ENCODE measurements at regions not wholly inside any gene's neighbourhood (a gene's known extent, or its start where the extent isn't known, plus 50 kb on each side); places are given as distances from the start of the nearest gene placed in this dataset.

DNA sequence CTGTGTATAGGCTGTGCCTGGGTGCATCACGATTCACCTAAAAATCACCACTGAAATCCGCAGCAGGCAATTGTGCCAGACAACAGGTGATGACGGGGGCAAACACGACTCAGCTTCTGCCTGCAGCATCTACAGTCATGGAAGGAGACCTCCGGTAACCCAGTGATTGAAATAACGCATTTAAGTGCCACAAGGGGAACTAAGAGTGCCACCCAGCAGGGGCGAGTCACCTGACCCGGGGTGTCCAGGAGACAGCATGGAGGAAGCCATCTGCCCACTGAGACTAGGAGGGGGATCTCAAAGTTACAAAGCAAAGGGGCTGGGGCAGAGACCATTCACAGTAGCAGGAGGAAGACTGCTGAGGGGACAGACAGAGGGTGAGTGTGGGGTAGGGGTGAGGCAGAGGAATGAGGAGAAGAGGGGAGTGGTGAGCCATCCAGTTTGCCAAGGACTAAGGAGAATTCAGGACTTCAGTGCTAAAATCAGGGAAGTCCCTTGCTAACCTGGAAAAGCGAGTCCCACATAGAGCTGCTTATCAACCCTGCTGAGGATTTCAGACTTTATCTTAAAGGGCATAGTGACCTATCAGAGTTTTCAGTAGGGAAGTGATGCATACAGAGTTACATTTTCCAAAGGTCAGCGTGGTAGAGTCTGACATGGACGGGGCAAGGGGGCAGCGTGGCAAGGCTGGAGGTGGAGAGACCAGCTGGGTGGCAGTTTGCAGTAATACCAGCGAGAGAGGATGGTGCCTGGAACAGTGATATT is 256.7 kb upstream of the HES1 start:
- H3K4me1 ChIP-seq (ENCODE audit: control insufficient read depth in 5 of 5, insufficient read depth in 5 of 5, low read length in 5 of 5) = peaks cover 0 to 2% (median 0%) of the 10 kb centered on the region in 5 donors
- no peaks in the 10 kb centered on the region for H3K9me3 ChIP-seq (ENCODE audit: control insufficient read depth in 5 of 5, low read length in 5 of 5)
- H3K36me3 ChIP-seq (ENCODE audit: control insufficient read depth in 5 of 5, insufficient read depth in 5 of 5, low read length in 5 of 5) = no peaks in the 10 kb centered on the region
- no peak overlapping the region for H3K9ac ChIP-seq (ENCODE audit: low read length in 5 of 5)
- peaks cover 0 to 3% (median 0%) of the 10 kb centered on the region in 5 donors for H3K27me3 ChIP-seq (ENCODE audit: control insufficient read depth in 5 of 5, insufficient read depth in 4 of 5, low read length in 5 of 5)
- no peak overlapping the region for H3K4me3 ChIP-seq (ENCODE audit: low read depth in 1 of 5, low read length in 5 of 5)
- no peak overlapping the region for H3K27ac ChIP-seq (ENCODE audit: low read depth, low read length)

DNA sequence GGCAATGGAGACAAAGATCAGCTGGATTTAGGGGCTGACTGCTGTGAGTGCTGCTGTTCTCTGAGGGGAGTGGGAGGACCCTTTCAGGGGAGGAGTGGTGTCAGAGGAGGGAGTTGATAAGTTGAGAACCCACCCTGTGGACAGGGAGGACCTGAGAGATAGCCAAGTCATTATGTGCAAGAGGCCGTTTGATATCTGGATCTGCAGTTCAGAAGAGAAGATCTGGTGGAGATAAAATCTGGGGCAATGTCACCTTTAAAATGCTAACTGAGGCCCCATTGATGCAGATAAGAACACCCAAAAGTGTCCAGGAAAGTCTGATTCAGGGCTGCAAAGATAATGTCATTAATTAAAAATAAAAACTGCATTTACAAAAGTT is 256.1 kb upstream of the HES1 start:
- Histone ChIP-seq H3K27ac (ENCODE audit: low read depth, low read length) (no peak overlapping the region), H3K27me3 (ENCODE audit: control insufficient read depth in 5 of 5, insufficient read depth in 4 of 5, low read length in 5 of 5) (peaks cover 0 to 3% (median 0%) of the 10 kb centered on the region in 5 donors), H3K36me3 (ENCODE audit: control insufficient read depth in 5 of 5, insufficient read depth in 5 of 5, low read length in 5 of 5) (no peaks in the 10 kb centered on the region), H3K4me3 (ENCODE audit: low read depth in 1 of 5, low read length in 5 of 5) (no peak overlapping the region), H3K9ac (ENCODE audit: low read length in 5 of 5) (no peak overlapping the region), H3K4me1 (ENCODE audit: control insufficient read depth in 5 of 5, insufficient read depth in 5 of 5, low read length in 5 of 5) (peaks cover 0 to 2% (median 0%) of the 10 kb centered on the region in 5 donors), H3K9me3 (ENCODE audit: control insufficient read depth in 5 of 5, low read length in 5 of 5) (no peaks in the 10 kb centered on the region)

DNA sequence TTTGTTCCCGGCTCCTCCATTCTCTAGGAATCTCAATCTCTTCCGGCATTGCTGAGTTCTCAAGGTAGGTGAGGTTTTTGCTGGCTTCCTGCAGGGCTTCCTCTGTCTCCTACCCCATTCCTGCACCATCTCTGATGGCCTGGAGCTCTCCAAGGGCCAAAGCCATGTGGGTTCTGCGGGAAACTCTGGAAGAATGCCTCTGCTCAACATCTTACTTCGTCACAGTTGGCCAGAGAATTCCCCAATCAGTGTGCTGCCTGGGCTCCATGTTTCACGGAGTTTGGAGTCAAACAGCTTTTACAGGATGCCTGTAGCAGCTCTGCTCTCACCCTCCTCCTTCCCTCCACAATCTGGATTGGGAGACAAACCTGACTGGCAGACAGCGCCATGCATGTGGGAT is 253.9 kb upstream of the HES1 start:
- Histone ChIP-seq H3K36me3 (ENCODE audit: control insufficient read depth in 5 of 5, insufficient read depth in 5 of 5, low read length in 5 of 5) (no peaks in the 10 kb centered on the region), H3K27ac (ENCODE audit: low read depth, low read length) (no peak overlapping the region), H3K4me3 (ENCODE audit: low read depth in 1 of 5, low read length in 5 of 5) (no peak overlapping the region), H3K9ac (ENCODE audit: low read length in 5 of 5) (no peak overlapping the region), H3K9me3 (ENCODE audit: control insufficient read depth in 5 of 5, low read length in 5 of 5) (no peaks in the 10 kb centered on the region), H3K4me1 (ENCODE audit: control insufficient read depth in 5 of 5, insufficient read depth in 5 of 5, low read length in 5 of 5) (no peaks in the 10 kb centered on the region), H3K27me3 (ENCODE audit: control insufficient read depth in 5 of 5, insufficient read depth in 4 of 5, low read length in 5 of 5) (no peaks in the 10 kb centered on the region)

DNA sequence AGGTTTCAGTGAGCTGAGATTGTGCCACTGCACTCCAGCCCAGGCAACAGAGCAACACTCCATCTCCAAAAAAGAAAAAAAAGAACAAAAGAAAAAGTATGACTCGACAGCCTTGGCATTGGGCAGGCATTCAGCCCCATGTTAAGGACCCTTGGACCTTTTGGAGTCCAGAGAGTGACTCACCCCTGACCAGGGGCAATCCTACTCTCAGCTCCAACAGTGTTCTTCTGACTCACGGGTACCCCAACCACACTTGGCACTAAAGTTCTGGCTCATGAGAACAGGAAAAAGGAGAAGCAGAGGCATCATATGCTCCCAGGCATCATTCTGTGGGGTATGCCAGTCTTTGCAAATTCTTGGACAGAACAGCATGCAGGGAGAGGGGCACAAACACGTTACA is 252.4 kb upstream of the HES1 start:
- H3K4me3 ChIP-seq (ENCODE audit: low read depth in 1 of 5, low read length in 5 of 5) = no peak overlapping the region
- H3K36me3 ChIP-seq (ENCODE audit: control insufficient read depth in 5 of 5, insufficient read depth in 5 of 5, low read length in 5 of 5) = no peaks in the 10 kb centered on the region
- no peaks in the 10 kb centered on the region for H3K27me3 ChIP-seq (ENCODE audit: control insufficient read depth in 5 of 5, insufficient read depth in 4 of 5, low read length in 5 of 5)
- no peak overlapping the region for H3K9ac ChIP-seq (ENCODE audit: low read length in 5 of 5)
- no peaks in the 10 kb centered on the region for H3K9me3 ChIP-seq (ENCODE audit: control insufficient read depth in 5 of 5, low read length in 5 of 5)
- no peaks in the 10 kb centered on the region for H3K4me1 ChIP-seq (ENCODE audit: control insufficient read depth in 5 of 5, insufficient read depth in 5 of 5, low read length in 5 of 5)
- H3K27ac ChIP-seq (ENCODE audit: low read depth, low read length) = no peak overlapping the region

DNA sequence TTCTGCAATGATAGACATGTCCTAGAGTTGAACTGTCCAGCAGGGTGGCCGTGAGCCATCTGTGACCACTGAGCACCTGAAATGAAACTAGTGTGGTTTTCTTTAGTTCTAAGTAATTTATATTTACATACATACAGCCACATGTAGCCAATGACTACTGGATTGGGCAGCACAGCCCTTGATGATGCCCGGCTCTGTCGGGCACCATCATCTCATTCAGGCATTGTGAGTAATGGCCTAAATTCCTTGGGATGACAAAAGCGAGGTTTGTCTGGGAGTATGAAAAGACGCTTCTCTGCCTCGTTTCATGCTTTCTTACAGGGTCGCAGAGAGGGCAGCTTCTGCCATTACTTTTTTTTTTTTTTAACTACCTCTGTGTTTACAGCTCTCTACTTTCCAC is 251.9 kb upstream of the HES1 start:
- Histone ChIP-seq H3K36me3 (ENCODE audit: control insufficient read depth in 5 of 5, insufficient read depth in 5 of 5, low read length in 5 of 5) (no peaks in the 10 kb centered on the region), H3K9me3 (ENCODE audit: control insufficient read depth in 5 of 5, low read length in 5 of 5) (no peaks in the 10 kb centered on the region), H3K27me3 (ENCODE audit: control insufficient read depth in 5 of 5, insufficient read depth in 4 of 5, low read length in 5 of 5) (no peaks in the 10 kb centered on the region), H3K27ac (ENCODE audit: low read depth, low read length) (no peak overlapping the region), H3K9ac (ENCODE audit: low read length in 5 of 5) (no peak overlapping the region), H3K4me3 (ENCODE audit: low read depth in 1 of 5, low read length in 5 of 5) (no peak overlapping the region), H3K4me1 (ENCODE audit: control insufficient read depth in 5 of 5, insufficient read depth in 5 of 5, low read length in 5 of 5) (no peaks in the 10 kb centered on the region)

DNA sequence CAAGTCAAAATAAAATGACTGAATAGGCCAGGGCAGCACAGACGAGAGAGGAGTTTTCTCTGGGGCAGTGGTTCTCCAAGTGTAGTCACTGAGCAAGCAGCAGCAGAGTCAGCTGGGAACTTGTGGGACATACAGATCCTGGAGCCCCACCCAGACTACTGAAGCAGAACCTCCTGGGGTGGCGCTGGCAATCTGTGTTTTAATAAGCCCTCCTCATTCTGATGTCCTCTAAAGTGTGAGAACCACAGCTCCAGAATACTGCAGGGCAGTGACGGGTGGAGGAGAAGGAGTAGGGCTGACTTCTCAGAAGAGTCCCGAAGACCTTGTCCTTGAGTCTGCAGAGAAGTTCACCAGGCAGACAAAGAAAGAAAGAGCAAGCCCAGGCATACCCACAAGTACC is 251.3 kb upstream of the HES1 start:
- Histone ChIP-seq H3K9ac (ENCODE audit: low read length in 5 of 5) (no peak overlapping the region), H3K27me3 (ENCODE audit: control insufficient read depth in 5 of 5, insufficient read depth in 4 of 5, low read length in 5 of 5) (no peaks in the 10 kb centered on the region), H3K36me3 (ENCODE audit: control insufficient read depth in 5 of 5, insufficient read depth in 5 of 5, low read length in 5 of 5) (no peaks in the 10 kb centered on the region), H3K9me3 (ENCODE audit: control insufficient read depth in 5 of 5, low read length in 5 of 5) (no peaks in the 10 kb centered on the region), H3K4me3 (ENCODE audit: low read depth in 1 of 5, low read length in 5 of 5) (no peak overlapping the region), H3K4me1 (ENCODE audit: control insufficient read depth in 5 of 5, insufficient read depth in 5 of 5, low read length in 5 of 5) (no peaks in the 10 kb centered on the region), H3K27ac (ENCODE audit: low read depth, low read length) (no peak overlapping the region)

DNA sequence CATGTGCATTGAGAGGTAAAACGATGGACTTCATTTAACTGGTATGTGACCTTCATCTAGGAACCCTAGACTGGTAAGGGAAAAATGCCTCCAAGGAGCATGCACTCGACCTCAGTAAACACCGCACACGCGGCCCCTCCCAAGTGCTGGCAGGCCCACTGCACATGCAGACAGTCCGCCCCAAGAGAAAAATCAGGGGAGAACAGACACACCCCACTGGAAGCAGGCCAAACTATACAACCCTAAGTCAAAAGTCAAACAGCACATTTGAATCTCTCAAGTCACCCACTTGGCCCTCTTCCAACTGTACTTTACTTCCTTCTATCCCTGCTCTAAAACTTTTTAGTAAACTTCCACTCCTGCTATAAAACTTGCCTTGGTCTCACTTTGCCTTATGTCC is 250.1 kb upstream of the HES1 start:
- no peak overlapping the region for H3K4me3 ChIP-seq (ENCODE audit: low read depth in 1 of 5, low read length in 5 of 5)
- no peaks in the 10 kb centered on the region for H3K36me3 ChIP-seq (ENCODE audit: control insufficient read depth in 5 of 5, insufficient read depth in 5 of 5, low read length in 5 of 5)
- H3K9ac ChIP-seq (ENCODE audit: low read length in 5 of 5) = no peak overlapping the region
- H3K4me1 ChIP-seq (ENCODE audit: control insufficient read depth in 5 of 5, insufficient read depth in 5 of 5, low read length in 5 of 5) = no peaks in the 10 kb centered on the region
- no peaks in the 10 kb centered on the region for H3K27me3 ChIP-seq (ENCODE audit: control insufficient read depth in 5 of 5, insufficient read depth in 4 of 5, low read length in 5 of 5)
- no peak overlapping the region for H3K27ac ChIP-seq (ENCODE audit: low read depth, low read length)
- H3K9me3 ChIP-seq (ENCODE audit: control insufficient read depth in 5 of 5, low read length in 5 of 5) = no peaks in the 10 kb centered on the region

DNA sequence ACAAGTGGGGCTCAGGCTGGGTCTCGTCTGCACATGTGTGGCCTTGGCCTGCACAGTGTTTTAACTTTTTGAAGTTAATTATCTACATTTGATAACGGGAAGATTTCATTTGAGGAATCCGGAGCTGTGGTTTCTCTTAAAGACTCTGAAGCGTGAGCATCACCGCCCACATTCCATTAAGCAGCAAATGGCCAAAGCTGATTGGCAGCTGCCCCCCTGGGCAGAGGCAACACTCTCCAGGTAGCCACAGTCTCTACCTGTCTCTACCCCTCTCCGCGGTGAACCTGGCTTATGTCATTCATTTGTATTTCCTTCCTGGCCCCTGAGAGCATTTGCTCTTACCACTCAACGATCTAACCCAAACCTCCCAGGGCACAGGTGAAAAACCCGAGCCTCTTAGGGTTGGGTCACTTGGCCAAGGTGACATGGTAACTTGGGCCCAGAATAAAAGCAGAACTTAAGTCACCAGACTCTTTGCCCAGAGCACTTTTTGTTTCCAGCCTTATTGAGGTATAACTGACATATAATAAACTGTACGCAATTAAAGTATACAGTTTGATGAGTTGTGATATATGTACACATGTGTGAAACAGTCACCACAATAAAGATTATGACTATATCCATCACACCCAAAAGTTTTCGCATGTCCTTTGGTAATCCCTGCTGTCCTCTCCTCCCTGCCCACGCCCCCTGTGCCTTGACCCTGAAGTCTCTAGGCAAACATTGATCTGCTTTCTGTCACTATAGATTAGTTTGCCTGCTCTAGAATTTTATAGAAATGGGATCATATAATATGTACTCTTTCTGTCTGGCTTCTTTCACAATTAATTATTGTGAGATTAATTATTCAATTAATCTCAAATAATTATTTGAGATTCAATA is 245.7 kb upstream of the HES1 start:
- Histone ChIP-seq H3K36me3 (ENCODE audit: control insufficient read depth in 5 of 5, insufficient read depth in 5 of 5, low read length in 5 of 5) (no peaks in the 10 kb centered on the region), H3K27ac (ENCODE audit: low read depth, low read length) (no peak overlapping the region), H3K9ac (ENCODE audit: low read length in 5 of 5) (no peak overlapping the region), H3K4me3 (ENCODE audit: low read depth in 1 of 5, low read length in 5 of 5) (no peak overlapping the region), H3K9me3 (ENCODE audit: control insufficient read depth in 5 of 5, low read length in 5 of 5) (no peaks in the 10 kb centered on the region), H3K4me1 (ENCODE audit: control insufficient read depth in 5 of 5, insufficient read depth in 5 of 5, low read length in 5 of 5) (peaks cover 0 to 12% (median 0%) of the 10 kb centered on the region in 5 donors), H3K27me3 (ENCODE audit: control insufficient read depth in 5 of 5, insufficient read depth in 4 of 5, low read length in 5 of 5) (no peaks in the 10 kb centered on the region)

DNA sequence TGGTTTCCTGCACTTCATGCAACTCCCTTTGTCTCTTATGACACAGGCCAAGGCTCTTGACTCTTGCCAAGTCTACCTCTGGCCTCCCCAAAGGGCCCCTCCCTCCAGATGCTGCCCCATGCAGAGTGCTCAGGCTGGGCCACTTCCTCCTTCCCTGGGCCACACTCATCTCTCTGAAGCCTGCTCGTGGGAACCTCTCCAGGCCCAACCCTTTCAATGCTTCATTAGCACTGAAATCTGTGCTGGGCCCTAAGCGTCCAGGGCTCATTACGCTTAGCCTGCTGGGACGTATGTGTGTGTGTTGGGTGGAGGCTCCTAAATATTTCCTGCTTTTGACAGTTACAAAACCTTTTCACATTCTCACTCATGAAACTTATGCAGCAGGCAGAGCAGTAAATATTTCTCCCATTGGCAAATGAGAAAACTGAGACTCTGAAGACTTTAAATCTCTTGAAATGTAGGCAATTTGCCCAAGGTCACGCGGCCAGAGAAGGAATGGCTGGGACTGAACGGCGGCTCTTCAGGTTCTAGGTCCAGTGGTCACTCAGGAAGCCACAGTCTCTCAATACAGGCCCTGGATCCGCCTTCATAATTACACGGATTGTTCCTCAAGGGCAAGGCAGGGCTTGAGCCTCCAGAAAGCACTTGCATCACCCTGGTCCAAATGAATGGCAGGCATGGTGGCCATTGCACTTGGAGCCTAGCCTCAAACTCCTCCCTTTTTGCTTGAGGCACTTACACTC is 241.7 kb upstream of the HES1 start:
- H3K27me3 ChIP-seq (ENCODE audit: control insufficient read depth in 5 of 5, insufficient read depth in 4 of 5, low read length in 5 of 5) = no peaks in the 10 kb centered on the region
- H3K9me3 ChIP-seq (ENCODE audit: control insufficient read depth in 5 of 5, low read length in 5 of 5) = no peaks in the 10 kb centered on the region
- H3K27ac ChIP-seq (ENCODE audit: low read depth, low read length) = no peak overlapping the region
- H3K9ac ChIP-seq (ENCODE audit: low read length in 5 of 5) = no peak overlapping the region
- no peak overlapping the region for H3K4me3 ChIP-seq (ENCODE audit: low read depth in 1 of 5, low read length in 5 of 5)
- H3K36me3 ChIP-seq (ENCODE audit: control insufficient read depth in 5 of 5, insufficient read depth in 5 of 5, low read length in 5 of 5) = no peaks in the 10 kb centered on the region
- H3K4me1 ChIP-seq (ENCODE audit: control insufficient read depth in 5 of 5, insufficient read depth in 5 of 5, low read length in 5 of 5) = peaks cover 0 to 17% (median 0%) of the 10 kb centered on the region in 5 donors

DNA sequence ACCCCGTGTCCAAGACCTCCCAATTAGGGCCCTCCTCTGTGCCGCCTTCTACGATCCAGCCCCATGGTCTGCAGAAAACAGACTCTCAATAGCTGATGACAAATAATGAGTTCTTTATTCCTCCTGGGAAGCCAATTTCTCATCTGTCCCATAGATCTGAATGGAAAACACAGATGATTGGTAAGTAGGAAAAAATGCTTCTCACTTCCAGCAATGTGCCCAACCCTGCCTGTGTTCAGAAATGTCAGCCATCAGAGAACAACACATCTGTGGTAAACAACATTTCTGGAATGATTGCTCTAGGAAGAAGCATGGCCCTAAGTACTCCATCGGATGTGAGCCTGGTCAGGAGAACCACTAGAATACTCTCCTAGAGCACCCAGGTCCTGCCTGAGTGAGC is 240.5 kb upstream of the HES1 start:
- Histone ChIP-seq H3K4me1 (ENCODE audit: control insufficient read depth in 5 of 5, insufficient read depth in 5 of 5, low read length in 5 of 5) (peaks cover 0 to 17% (median 0%) of the 10 kb centered on the region in 5 donors), H3K9ac (ENCODE audit: low read length in 5 of 5) (no peak overlapping the region), H3K36me3 (ENCODE audit: control insufficient read depth in 5 of 5, insufficient read depth in 5 of 5, low read length in 5 of 5) (no peaks in the 10 kb centered on the region), H3K9me3 (ENCODE audit: control insufficient read depth in 5 of 5, low read length in 5 of 5) (no peaks in the 10 kb centered on the region), H3K27ac (ENCODE audit: low read depth, low read length) (no peak overlapping the region), H3K4me3 (ENCODE audit: low read depth in 1 of 5, low read length in 5 of 5) (no peak overlapping the region), H3K27me3 (ENCODE audit: control insufficient read depth in 5 of 5, insufficient read depth in 4 of 5, low read length in 5 of 5) (no peaks in the 10 kb centered on the region)
